Transverse colon (tissue), 4 donors: ENCODE measurements at regions not wholly inside any gene's neighbourhood (a gene's known extent, or its start where the extent isn't known, plus 50 kb on each side); places are given as distances from the start of the nearest gene placed in this dataset.

Source experiments
- CTCF ChIP-seq, 5 experiments: fragments of 200-600 bp in 3 of 5; fragments of 450-650 bp in 2 of 5; sonication (generic) in 3 of 5; IDR thresholded peaks; 1 replicate in 2 of 5; 2 replicates in 3 of 5; pipeline ENCODE4 v1.5.1; 2016 to 2017; ENCODE audit warnings: antibody characterized with exemption in 5 of 5, inconsistent platforms in 3 of 5, mild to moderate bottlenecking in 2 of 5, moderate library complexity in 1 of 5
- EP300 ChIP-seq: sonication (generic); formaldehyde crosslinking; IDR thresholded peaks from one replicate; pipeline ENCODE4 v1.6.1; 2017; ENCODE audit warnings: antibody characterized with exemption, low read depth
- POLR2A ChIP-seq: fragments of 450-650 bp; IDR thresholded peaks from one replicate; pipeline ENCODE4 v1.6.1; 2016; ENCODE audit warnings: antibody characterized with exemption, mild to moderate bottlenecking, moderate library complexity
- POLR2AphosphoS5 ChIP-seq, 3 donors: sonication (generic); formaldehyde crosslinking; IDR thresholded peaks; one replicate each; pipeline ENCODE4 v1.6.1; 2016; ENCODE audit warnings: antibody characterized with exemption in 3 of 3

GRCh38 chr2:6237039-6237660 lies 545.0 kb downstream of the SOX11 start:
- TF ChIP-seq POLR2A (no peak), CTCF (IDR thresholded peaks at IDR 0.05) (no peak), EP300 (no peak), POLR2AphosphoS5 (IDR thresholded peaks at IDR 0.05) (no peak)
